ENCODE measurements at regions not wholly inside any gene's neighbourhood (a gene's known extent, or its start where the extent isn't known, plus 50 kb on each side); places are given as distances from the start of the nearest gene placed in this dataset.

DNA sequence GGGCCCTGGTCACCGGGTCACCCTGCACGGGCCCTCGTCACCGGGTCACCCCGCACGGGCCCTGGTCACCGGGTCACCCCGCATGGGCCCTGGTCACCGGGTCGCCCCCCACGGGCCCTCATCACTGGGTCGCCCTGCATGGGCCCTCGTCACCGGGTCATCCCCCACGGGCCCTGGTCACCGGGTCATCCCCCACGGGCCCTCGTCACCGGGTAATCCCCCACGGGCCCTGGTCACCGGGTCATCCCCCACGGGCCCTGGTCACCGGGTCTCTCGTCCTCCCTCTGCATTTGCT, 77.6 kb downstream of the RIPK4 start:
- no peak overlapping the region for H3K4me3 Mint-ChIP-seq
- no peaks in the 10 kb centered on the region for H3K4me1 Mint-ChIP-seq (ENCODE audit: low read depth)
- no peak for DNase-seq
- CTCF ChIA-PET: no interaction called here
- H3K27me3 Mint-ChIP-seq (ENCODE audit: low read depth): peaks cover 15% of the 10 kb centered on the region
- no peak overlapping the region for H3K27ac Mint-ChIP-seq
- H3K9me3 Mint-ChIP-seq: no peaks in the 10 kb centered on the region
- intact Hi-C loops (cut with micrococcal nuclease): no loop called here
- H3K36me3 Mint-ChIP-seq (ENCODE audit: low read depth): no peaks in the 10 kb centered on the region

DNA sequence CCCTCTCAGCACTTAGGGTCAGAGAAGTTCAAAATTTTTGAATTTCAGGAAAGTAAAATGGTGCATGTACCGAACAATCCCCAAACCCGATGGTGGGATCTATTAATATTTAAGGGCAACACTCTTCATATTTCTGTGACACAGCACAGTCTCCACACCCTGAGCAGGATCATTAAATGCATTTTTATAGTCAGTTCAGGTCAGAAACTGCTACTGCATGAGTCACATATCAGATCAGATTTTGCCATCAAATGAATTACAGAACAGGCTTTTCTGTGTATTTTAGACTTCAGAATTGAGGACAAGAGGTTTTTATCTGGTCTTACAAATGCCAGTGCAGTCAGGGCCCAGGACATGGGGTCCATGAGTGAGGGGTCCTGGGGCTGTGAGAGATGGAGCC, 79.2 kb downstream of the RIPK4 start:
- Mint-ChIP-seq H3K4me1 (ENCODE audit: low read depth) (no peaks in the 10 kb centered on the region), H3K4me3 (no peak overlapping the region), H3K36me3 (ENCODE audit: low read depth) (no peaks in the 10 kb centered on the region), H3K9me3 (no peaks in the 10 kb centered on the region), H3K27me3 (ENCODE audit: low read depth) (peaks cover 11% of the 10 kb centered on the region), H3K27ac (no peak overlapping the region)
- CTCF ChIA-PET: no interaction called here
- intact Hi-C loops (cut with micrococcal nuclease): no loop called here
- DNase-seq: no peak

DNA sequence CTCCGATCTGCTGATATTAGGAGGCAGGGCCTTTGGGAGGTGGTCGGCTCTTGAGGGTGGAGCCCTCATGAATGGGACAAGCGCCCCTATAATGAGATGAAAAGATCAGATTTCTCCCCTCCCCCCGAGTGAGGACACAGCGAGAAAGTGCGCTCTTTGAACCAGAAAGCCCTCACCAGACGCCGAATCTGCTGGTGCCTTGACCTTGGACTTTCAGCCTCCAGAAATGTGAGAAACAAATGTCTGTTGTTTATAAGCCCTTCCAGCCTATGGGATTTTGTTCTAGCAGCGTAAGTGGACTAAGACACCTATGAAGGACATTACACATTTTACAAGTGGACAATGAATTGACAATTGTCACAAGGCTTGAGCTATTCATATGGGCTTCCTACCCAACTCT, 80.2 kb downstream of the RIPK4 start:
- no peaks in the 10 kb centered on the region for H3K9me3 Mint-ChIP-seq
- CTCF ChIA-PET: no interaction called here

DNA sequence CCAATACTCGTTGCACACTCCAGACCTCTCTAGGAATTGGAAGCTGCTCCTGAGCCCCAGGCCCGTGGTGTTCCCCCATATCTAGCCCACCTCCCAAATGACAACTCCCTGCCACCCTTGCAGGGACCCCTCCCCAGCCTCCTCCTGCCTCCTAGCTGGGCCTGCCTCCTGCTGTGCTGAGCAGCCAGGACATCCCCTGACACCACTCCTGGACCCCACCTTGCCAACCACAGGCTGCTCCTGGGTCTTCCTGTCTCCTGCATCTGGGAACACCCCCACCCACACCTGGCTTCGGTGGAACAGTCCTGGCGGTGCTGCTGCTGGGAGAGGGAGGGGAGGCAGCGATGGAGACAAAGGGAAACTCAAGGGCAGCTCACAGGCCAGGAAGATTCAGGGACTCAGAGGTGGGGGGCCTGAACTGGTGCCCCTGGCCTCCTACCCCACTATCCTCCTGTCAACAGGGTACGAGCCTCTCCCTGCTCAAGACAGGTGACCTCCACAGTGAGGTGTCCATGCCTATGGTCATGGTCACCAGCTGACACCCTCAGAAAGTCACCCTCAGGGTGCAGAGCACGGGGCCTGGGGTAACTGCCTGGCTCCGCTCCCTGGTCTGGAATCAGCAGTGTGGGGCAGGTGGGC, 81.2 kb downstream of the RIPK4 start:
- Mint-ChIP-seq H3K4me3 (no peak overlapping the region), H3K36me3 (ENCODE audit: low read depth) (no peaks in the 10 kb centered on the region), H3K27me3 (ENCODE audit: low read depth) (peaks cover 3% of the 10 kb centered on the region), H3K9me3 (no peaks in the 10 kb centered on the region), H3K27ac (no peak overlapping the region), H3K4me1 (ENCODE audit: low read depth) (no peaks in the 10 kb centered on the region)
- CTCF ChIA-PET: no interaction called here
- no peak for DNase-seq
- intact Hi-C loops (cut with micrococcal nuclease): no loop called here

More for the DNA sequence above, 80.2 kb downstream of the RIPK4 start:
- Mint-ChIP-seq H3K36me3 (ENCODE audit: low read depth) (no peaks in the 10 kb centered on the region), H3K27ac (no peak overlapping the region), H3K27me3 (ENCODE audit: low read depth) (peaks cover 8% of the 10 kb centered on the region), H3K4me3 (no peak overlapping the region), H3K4me1 (ENCODE audit: low read depth) (no peaks in the 10 kb centered on the region)
- intact Hi-C loops (cut with micrococcal nuclease): no loop called here
- DNase-seq: no peak

DNA sequence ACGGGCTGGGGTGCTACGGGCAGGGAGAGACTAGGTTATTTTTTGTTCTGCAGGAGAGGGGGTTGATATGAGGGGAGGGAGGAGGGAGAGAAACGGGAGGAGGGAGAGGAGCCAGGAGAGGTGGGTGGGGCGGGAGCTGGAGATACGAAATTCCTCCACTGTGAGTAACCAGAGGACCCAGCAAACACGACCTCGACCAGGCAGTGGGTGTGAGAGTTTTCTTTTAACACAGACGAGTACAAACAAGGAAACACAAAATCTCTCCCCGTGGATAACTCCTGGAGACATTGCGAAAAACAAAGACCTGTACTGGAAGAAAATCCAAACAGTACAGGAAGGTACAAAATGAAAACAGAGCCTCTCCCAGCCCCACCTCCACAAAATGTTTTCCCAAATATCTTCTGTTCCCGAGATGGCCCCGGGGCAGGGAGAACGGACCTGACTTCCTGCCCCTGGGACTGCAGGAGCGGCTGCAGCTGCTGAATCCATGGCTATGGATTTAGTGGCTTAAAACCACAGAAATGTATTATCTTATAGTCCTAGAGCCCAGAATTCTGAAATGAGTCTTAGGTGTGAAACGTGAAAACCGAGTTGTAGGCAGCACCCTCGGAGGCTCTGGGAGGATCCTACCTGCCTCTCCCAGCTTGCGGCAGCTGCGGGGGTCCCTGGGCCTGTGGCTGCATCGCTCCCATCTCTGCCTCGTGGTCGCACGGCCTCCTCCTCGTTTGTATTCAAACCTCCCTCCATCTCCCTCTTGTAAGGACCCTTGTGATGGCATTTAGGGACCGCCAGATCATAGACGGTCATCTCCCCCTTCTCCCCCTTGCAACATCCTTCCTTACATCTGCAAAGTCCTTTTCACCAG, 82.2 kb downstream of the RIPK4 start:
- no peak for DNase-seq
- Mint-ChIP-seq H3K27ac (no peak overlapping the region), H3K36me3 (ENCODE audit: low read depth) (no peaks in the 10 kb centered on the region), H3K9me3 (no peaks in the 10 kb centered on the region), H3K4me1 (ENCODE audit: low read depth) (no peaks in the 10 kb centered on the region), H3K4me3 (no peak overlapping the region), H3K27me3 (ENCODE audit: low read depth) (peaks cover 7% of the 10 kb centered on the region)
- intact Hi-C loops (cut with micrococcal nuclease): no loop called here
- CTCF ChIA-PET: no interaction called here

DNA sequence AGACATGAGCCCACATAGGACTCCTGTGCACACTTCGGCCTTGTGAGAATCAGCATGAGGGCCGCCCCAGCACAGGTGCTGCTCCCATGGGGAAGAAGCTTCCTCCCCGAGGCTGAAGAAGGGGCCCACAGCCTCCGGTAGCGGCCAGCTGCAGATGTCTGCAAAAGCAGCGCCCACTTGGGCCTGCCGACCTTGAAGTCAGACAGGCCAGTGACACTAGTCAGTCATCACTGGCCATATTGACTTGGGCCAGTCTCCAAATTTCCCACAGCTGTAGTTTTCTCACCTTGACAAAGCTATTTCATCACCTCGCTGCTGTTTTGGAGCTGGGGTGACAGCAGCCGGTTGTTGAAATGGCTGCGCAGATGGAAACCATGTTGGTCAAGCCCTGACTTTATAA, 83.0 kb downstream of the RIPK4 start:
- Mint-ChIP-seq H3K36me3 (ENCODE audit: low read depth) (no peaks in the 10 kb centered on the region), H3K9me3 (no peaks in the 10 kb centered on the region), H3K27ac (no peak overlapping the region), H3K27me3 (ENCODE audit: low read depth) (peaks cover 7% of the 10 kb centered on the region), H3K4me1 (ENCODE audit: low read depth) (no peaks in the 10 kb centered on the region), H3K4me3 (no peak overlapping the region)
- DNase-seq: no peak
- CTCF ChIA-PET: no interaction called here
- intact Hi-C loops (cut with micrococcal nuclease): no loop called here

DNA sequence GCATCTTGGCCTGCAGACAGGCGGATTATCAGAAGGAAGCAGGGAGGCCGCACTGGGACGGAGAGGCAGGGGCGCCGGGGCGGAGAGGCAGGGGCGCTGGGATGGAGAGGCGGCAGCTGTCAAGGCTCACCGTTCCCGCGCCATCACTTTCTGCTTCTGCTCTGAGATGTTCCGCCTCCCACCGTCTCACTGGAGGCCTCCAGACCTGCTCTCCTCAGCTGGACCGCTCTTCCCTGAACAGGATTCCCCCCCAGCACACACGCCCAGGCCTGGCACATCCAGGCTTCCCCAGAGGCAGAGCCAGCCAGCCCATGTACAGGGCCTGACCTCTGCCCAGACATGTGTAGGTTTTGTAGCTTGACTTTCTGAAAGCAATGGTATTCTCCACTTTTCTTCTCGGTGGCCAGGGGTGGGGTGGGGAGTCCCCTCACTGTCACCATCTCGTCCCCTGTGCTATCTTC, 84.1 kb downstream of the RIPK4 start:
- CTCF ChIA-PET: no interaction called here
- Mint-ChIP-seq H3K4me3 (no peak overlapping the region), H3K36me3 (ENCODE audit: low read depth) (no peaks in the 10 kb centered on the region), H3K4me1 (ENCODE audit: low read depth) (no peaks in the 10 kb centered on the region), H3K9me3 (no peaks in the 10 kb centered on the region), H3K27ac (no peak overlapping the region), H3K27me3 (ENCODE audit: low read depth) (peaks cover 7% of the 10 kb centered on the region)
- intact Hi-C loops (cut with micrococcal nuclease): no loop called here
- no peak for DNase-seq

DNA sequence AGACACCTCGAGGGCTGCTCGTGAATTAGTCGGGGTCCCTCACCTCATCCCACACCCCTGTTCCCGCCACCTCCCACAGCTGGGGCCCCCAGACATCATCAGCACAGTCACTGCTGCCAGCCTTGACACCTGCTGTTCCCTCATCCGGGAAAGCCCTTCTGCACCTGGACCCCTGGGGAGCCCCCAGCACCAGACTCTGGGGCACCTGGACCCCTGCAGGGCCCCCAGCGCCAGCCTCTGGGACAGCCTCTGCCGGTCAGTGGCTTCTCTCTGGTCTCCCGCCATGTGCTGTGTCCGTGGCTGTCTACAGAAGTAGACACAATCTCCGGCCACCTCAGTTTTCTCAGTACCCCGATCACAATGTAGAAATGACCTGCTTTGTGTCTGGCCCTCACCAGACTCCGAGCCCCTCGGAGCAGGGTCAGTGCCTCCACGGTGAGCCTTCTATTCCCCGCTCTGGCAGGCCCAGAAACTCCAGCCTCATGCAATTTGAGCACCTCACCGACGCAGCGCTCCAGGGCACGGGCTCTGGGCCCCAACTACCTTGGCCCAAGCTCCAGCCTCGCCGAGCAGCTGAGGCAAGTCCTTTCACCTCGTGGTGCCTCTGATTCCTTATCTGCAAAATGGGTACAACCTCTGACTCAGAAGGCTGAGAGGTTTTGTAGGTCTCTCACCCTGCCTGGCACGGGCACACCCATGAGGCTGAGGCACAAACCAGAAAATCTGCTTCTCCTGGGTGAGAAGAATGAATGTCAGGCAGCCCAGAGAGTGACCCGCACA, 84.7 kb downstream of the RIPK4 start:
- no peak for DNase-seq
- Mint-ChIP-seq H3K9me3 (no peaks in the 10 kb centered on the region), H3K4me1 (ENCODE audit: low read depth) (no peaks in the 10 kb centered on the region), H3K36me3 (ENCODE audit: low read depth) (no peaks in the 10 kb centered on the region), H3K27me3 (ENCODE audit: low read depth) (peaks cover 12% of the 10 kb centered on the region), H3K27ac (no peak overlapping the region), H3K4me3 (no peak overlapping the region)
- CTCF ChIA-PET: no interaction called here
- intact Hi-C loops (cut with micrococcal nuclease): no loop called here

DNA sequence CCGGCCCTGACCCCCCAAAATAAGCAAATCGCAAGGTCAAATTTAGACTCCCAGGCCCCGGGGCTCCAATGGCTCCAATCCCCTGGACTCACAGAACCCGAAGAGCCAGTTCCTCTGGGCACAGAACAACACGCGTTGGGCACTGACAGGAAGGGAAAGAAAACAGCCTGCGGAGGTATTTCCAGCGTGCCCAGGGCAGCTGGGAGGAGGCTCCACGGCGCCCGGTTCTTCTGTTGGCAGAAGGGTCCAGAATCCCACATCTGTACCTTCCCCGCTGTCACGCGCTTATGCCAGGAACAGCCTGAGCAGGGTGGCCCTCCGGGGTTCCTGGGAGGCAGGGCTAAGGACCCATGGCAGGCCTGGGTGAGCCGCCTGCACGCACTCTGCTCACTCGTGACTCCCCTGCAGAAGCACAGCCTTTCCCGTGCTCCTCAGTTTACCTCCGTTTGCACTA, 85.5 kb downstream of the RIPK4 start:
- Mint-ChIP-seq H3K4me3 (no peak overlapping the region), H3K36me3 (ENCODE audit: low read depth) (no peaks in the 10 kb centered on the region), H3K27me3 (ENCODE audit: low read depth) (peaks cover 12% of the 10 kb centered on the region), H3K4me1 (ENCODE audit: low read depth) (no peaks in the 10 kb centered on the region), H3K27ac (no peak overlapping the region), H3K9me3 (no peaks in the 10 kb centered on the region)
- no peak for DNase-seq
- intact Hi-C loops (cut with micrococcal nuclease): no loop called here
- CTCF ChIA-PET: no interaction called here

DNA sequence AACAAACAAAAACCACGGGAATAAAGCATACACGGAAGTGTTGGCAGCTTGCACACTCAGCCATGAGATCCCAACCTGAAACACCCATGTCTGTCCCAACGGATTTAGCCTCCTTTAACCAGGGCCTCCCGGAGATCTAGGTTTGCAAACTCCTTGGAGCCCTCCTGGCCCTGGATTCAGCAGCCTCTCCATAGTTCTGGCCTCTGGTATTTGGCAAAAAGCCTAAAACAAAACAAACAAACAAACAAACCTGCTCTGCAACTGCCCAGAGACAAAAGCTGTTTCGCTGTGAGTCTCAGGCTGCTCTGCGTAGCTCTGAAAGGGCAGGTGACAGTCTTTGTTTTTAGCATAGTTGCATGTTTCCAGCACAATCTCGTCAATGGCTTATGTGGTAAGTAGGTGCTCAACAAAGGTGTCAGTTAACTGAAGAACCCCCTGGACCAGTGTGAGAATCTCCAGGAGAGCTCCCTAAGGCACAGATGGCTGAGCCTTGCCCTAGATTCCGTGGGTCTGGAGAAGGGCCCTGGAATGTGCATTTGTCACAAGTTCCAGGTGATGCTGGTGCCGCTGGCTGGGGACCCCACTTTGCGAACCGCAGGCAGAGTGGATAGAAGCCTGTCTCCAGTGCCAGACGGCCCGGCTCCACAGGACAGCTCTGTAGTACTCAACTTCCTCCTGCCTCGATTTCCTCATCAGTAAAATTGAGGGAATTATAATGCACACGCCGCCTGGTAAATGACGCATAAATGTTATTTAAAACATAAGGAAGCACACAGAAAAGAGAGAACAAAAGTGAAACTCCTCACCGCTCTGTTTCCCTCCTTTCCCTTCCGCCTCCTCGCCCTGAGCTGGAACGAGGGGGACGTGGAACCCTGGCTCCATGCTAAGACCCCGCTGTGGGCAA, 86.2 kb downstream of the RIPK4 start:
- Mint-ChIP-seq H3K27ac (no peak overlapping the region), H3K9me3 (no peaks in the 10 kb centered on the region), H3K4me1 (ENCODE audit: low read depth) (no peaks in the 10 kb centered on the region), H3K27me3 (ENCODE audit: low read depth) (peaks cover 12% of the 10 kb centered on the region), H3K4me3 (no peak overlapping the region), H3K36me3 (ENCODE audit: low read depth) (no peaks in the 10 kb centered on the region)
- no peak for DNase-seq
- CTCF ChIA-PET: no interaction called here
- intact Hi-C loops (cut with micrococcal nuclease): no loop called here

DNA sequence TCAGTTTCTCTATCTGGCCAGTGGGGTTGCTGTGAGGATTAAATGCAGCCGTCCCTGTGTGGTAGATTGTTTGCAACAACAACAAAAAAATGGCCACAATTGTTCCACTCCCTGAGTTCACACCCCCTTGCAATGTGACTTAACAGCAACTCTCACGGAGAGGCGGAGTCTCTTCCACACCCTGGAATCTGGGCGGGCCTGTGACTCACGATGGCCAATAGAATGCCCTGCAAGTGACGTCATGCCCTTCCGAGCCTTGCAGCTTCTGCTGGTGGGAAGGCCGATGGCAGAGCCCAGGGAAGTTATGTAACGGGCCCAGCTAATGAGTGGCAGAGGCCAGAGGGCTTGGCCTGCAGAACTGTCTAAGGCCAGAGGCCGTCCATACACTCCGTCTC, 87.9 kb downstream of the RIPK4 start:
- no peak overlapping the region for H3K27ac Mint-ChIP-seq
- H3K36me3 Mint-ChIP-seq (ENCODE audit: low read depth): no peaks in the 10 kb centered on the region
- CTCF ChIA-PET: interaction anchor here (0.7 kb wide), 1 partner anchor 21 kb away, joined by 4 read pairs; no protein-coding TSS in a partner anchor
- H3K27me3 Mint-ChIP-seq (ENCODE audit: low read depth): peaks cover 14% of the 10 kb centered on the region
- intact Hi-C loops (cut with micrococcal nuclease): no loop called here
- peak; percentile 15 for DNase-seq
- no peak overlapping the region for H3K4me3 Mint-ChIP-seq
- H3K9me3 Mint-ChIP-seq: no peaks in the 10 kb centered on the region
- H3K4me1 Mint-ChIP-seq (ENCODE audit: low read depth): no peaks in the 10 kb centered on the region
